GM12891 (cell line): ENCODE measurements at regions not wholly inside any gene's neighbourhood (a gene's known extent, or its start where the extent isn't known, plus 50 kb on each side); places are given as distances from the start of the nearest gene placed in this dataset.

Experiments used
- POLR2A ChIP-seq: IDR thresholded peaks from 2 replicates; pipeline ENCODE4 v1.6.1; 2011; ENCODE audit warnings: low read depth, low read length, control low read depth
- POLR2AphosphoS5 ChIP-seq: IDR thresholded peaks from 2 replicates; pipeline ENCODE4 v1.6.1; 2011; ENCODE audit warnings: low read depth, low read length, control low read depth

- TF ChIP-seq POLR2A (no peak), POLR2AphosphoS5 (no peak)
Observed at GRCh38 chr7:69149804-69150782, 448.2 kb upstream of the AUTS2 start.
